H1 (cell line): ENCODE measurements at regions not wholly inside any gene's neighbourhood (a gene's known extent, or its start where the extent isn't known, plus 50 kb on each side); places are given as distances from the start of the nearest gene placed in this dataset.

Source experiments
- NRF1 ChIP-seq: IDR thresholded peaks from 2 replicates; pipeline ENCODE4 v1.6.1; 2011; ENCODE audit warnings: mild to moderate bottlenecking, low read depth, low read length, improper control_type of control experiment

GRCh38 chr3:106809623-106810299 is 567.5 kb upstream of the CCDC54 start (continued):
- TF ChIP-seq NRF1 = no peak
- TF ChIP-seq, all 59 proteins: peak for 0
